ENCODE measurements at regions not wholly inside any gene's neighbourhood (a gene's known extent, or its start where the extent isn't known, plus 50 kb on each side); places are given as distances from the start of the nearest gene placed in this dataset.
"Not testable (repeated sequence)": the region's sequence is repeated elsewhere in the genome, so short reads cannot be mapped to it uniquely, and the experiment has no call there.

DNA sequence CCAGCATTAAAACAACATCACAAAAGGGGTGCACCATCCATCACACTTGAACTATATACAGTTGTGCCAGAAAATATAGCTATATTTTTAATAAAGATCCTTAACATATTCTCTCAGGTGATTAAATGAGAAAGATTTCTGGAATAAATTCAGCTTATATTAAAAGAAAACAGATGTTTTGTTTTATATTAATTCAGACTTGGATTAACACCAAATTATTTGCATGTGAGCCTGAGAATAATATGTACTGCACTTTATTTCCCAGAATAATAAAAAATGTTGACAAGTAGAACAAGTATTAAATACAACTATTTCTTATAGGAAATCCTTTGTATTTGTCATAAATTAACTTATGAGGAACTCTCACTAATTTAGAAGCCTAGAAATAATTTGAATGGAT lies 1467.4 kb downstream of the RAPGEF2 start:
- no peak for TF ChIP-seq CTCF (IDR thresholded peaks at IDR 0.05; ENCODE audit: low read depth, low read length)
- DNase-seq (ENCODE audit: extremely low read depth, low read depth), result no peak

GRCh38 chr4:160574272-160574671 lies 1471.4 kb downstream of the RAPGEF2 start:
- DNase-seq (ENCODE audit: extremely low read depth, low read depth), result not testable (repeated sequence)

DNA sequence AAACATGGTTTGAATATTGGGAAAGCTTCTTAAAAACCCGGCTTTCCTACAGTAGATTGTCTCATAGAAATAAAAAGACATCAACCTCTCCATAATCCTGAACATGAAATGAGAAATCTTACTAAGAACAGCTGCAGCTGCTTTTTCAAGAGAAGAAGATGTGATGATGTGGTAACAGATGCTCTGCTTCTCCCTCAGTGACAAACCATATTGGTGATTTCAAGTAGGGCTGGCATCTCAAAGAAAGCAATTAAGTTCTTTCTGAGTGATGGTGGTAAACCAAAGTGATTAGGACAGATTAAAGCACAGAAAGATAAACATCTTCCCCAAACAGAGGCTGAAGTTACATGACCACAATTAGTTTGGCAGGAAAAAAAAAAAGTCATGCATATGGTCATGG lies 1477.7 kb downstream of the RAPGEF2 start:
- no peak for TF ChIP-seq CTCF (IDR thresholded peaks at IDR 0.05; ENCODE audit: low read depth, low read length)
- no peak for DNase-seq (ENCODE audit: extremely low read depth, low read depth)

- no peak for DNase-seq (ENCODE audit: extremely low read depth, low read depth)
- no peak for TF ChIP-seq CTCF (IDR thresholded peaks at IDR 0.05; ENCODE audit: low read depth, low read length)
These were observed 1489.4 kb downstream of the RAPGEF2 start for GRCh38 chr4:160592258-160592657.

GRCh38 chr4:160595646-160596045 lies 1492.8 kb downstream of the RAPGEF2 start:
- no peak for DNase-seq (ENCODE audit: extremely low read depth, low read depth)
- TF ChIP-seq CTCF (IDR thresholded peaks at IDR 0.05; ENCODE audit: low read depth, low read length), result no peak

DNA sequence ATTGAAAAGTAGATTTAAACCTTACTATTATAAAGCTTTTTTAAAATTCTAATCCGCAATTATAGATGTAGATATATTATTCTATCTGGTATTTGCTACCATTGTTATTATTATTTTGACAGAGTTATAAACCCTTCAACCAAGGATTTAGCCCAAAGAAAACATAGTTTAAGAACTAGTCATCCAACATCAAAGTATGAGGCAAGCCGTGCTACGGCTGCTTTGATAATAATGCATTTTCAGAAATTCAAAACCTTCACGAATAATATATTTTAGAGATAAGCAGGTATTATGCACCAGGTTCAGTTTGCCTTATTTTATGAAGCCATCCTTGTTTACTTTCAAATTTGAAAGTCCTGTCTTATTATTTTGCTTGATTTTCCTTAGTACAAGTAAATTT lies 1501.7 kb downstream of the RAPGEF2 start:
- no peak for DNase-seq (ENCODE audit: extremely low read depth, low read depth)
- no peak for TF ChIP-seq CTCF (IDR thresholded peaks at IDR 0.05; ENCODE audit: low read depth, low read length)

DNA sequence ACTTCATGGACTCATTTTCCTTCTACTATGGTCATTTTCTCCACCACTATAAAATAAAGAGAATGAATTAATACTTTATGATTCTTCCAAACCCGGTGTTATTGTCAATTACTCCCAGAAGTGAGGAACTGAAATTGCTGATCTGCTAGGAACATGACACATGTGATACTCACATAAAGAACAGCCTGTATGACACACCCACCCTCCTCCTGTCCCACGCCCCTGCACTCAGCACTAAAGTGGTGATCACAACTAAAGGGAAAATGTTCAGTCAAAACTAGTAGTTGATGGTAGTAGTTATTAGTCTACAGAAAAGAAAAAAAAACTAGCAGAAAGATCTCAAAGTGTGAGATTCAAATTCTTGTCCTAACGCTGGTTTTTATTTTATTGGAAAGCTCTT lies 1508.3 kb downstream of the RAPGEF2 start:
- no peak for TF ChIP-seq CTCF (IDR thresholded peaks at IDR 0.05; ENCODE audit: low read depth, low read length)
- no peak for DNase-seq (ENCODE audit: extremely low read depth, low read depth)

DNA sequence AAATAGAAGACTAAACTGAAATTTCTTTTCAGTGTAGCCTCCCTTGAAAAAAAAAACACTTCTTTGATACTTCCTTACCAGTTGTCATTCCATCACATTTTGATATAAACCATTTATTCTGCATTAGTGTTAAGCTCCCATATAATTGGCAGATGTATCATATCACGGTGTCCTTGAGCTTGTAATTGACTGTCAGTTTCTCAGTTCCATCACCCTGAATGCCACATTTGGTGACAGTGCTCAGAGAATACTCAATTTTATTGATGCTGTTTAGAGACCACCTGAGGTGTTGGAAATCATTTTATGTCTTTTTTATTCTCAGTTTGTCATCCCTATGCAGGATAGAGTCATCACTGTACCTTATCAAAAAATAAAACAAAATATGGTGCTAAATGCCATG lies 1528.2 kb downstream of the RAPGEF2 start:
- no peak for TF ChIP-seq CTCF (IDR thresholded peaks at IDR 0.05; ENCODE audit: low read depth, low read length)
- no peak for DNase-seq (ENCODE audit: extremely low read depth, low read depth)

All from AG09319 (cell line).